GM21529 (cell line): ENCODE measurements at regions not wholly inside any gene's neighbourhood (a gene's known extent, or its start where the extent isn't known, plus 50 kb on each side); places are given as distances from the start of the nearest gene placed in this dataset.
"Not testable (repeated sequence)": the region's sequence is repeated elsewhere in the genome, so short reads cannot be mapped to it uniquely, and the experiment has no call there.

ENCODE experiments used
- ATAC-seq: cut with Tn5 transposase; IDR thresholded peaks from one replicate; pipeline ENCODE4 v1.9.1; 2021; ENCODE audit not compliant: unreplicated experiment

- ATAC-seq: no peak
Measured at GRCh38 chr1:219732814-219733491, 120.0 kb upstream of the ZC3H11B start.

DNA sequence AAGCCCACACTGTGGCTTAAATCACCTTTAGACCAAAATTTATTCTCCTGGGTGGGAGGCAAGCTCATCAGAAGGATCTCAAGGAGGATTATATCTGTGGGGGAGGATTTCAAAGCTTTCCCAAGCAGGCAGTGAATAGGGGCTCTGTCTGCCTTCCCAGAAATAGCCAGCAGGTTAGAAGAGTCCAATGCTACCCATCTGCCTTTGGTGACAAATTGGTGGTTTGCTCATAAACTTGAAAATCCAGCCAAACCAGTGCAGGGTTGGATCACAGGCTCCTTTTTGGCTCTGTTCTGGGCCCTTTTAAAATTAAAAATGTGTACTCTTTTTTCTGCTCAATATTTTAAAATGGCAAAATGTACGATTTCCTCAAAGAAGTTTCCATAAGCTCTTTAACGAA is 118.9 kb upstream of the ZC3H11B start:
- ATAC-seq: no peak

GRCh38 chr1:219726480-219727272 is 113.8 kb upstream of the ZC3H11B start:
- no peak for ATAC-seq

DNA sequence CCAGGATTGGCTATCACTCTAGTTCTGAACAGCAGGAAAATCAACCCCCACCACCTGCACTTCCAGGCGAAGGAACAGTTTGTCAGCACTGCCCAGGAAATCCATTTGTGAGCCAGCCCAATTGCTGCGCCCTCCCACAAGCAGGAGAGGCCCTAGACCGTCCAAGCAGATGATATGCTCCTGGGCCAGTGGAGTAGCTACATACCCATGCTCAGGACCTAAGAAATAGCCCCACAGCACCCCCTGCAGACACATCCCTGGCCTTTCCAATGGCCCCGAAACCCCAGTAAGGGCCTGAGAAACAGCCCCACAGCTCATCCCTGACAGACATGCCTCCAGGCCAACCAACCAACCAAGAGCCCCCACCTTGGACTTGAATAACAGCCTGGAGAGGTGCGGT is 111.5 kb upstream of the ZC3H11B start:
- ATAC-seq: no peak

- no peak for ATAC-seq
Measured at GRCh38 chr1:219717536-219717935, 104.6 kb upstream of the ZC3H11B start.

DNA sequence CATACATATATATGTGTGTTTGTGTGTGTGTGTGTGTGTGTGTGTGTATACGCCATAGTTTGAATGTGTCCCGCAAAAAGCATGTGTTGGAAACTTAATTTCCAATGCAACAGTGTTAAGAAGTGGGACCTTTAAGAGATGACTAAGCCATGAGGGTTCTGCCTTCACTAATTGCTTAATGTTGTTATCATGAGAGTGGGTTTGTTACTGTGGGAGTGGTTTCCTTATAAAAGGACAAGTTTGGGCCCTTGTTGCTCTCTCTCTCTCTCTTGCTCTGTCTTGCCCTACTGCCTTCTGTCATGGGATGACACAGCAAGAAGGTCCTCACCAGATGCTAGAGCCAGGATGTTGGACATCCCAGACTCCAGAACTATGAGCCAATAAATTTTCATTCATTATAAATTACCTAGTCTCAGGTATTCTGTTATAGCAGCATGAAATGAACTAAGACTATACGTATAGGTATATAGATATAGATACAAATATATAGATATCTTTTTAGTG is 103.8 kb upstream of the ZC3H11B start:
- ATAC-seq: no peak

GRCh38 chr1:219713981-219714381 is 101.1 kb upstream of the ZC3H11B start:
- no peak for ATAC-seq

- no peak for ATAC-seq
Measured at GRCh38 chr1:219712506-219712905, 99.6 kb upstream of the ZC3H11B start.

DNA sequence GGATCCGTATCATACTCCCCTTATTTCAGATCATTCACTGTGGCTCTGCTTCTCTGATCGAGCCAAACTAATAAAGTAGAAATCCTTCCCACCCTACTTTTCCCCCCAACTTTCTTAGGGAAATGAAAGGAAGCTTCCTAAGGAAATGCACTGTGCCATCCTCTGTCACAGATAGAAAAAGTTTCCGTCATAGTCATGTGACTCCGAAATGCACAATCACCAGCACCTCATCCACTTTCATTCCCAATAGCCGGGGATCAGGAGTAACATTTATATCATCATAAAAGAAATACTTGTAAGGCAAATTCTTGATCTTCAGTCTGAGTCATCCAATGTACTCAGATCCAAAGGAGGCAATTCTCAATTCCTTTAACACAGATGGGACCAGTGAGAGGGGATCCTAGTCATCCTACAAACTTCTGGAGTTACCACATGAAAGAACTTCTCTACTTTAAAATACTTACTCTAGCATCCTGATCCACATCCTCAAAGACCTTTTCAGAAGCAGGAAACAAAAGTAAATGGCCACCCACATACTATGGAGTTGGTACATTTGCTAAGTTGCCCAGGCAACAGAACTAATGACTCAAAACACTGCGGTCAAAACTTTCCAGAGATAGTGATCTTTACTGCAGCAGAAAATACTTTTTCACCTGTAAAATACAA is 97.8 kb upstream of the ZC3H11B start:
- ATAC-seq: no peak

- ATAC-seq: no peak
Measured at GRCh38 chr1:219708919-219709543, 96.1 kb upstream of the ZC3H11B start.

- ATAC-seq: not testable (repeated sequence)
Measured at GRCh38 chr1:219707885-219708284, 95.0 kb upstream of the ZC3H11B start.

- not testable (repeated sequence) for ATAC-seq
Measured at GRCh38 chr1:219704331-219704730, 91.4 kb upstream of the ZC3H11B start.

GRCh38 chr1:219703368-219703639 is 90.4 kb upstream of the ZC3H11B start:
- no peak for ATAC-seq

DNA sequence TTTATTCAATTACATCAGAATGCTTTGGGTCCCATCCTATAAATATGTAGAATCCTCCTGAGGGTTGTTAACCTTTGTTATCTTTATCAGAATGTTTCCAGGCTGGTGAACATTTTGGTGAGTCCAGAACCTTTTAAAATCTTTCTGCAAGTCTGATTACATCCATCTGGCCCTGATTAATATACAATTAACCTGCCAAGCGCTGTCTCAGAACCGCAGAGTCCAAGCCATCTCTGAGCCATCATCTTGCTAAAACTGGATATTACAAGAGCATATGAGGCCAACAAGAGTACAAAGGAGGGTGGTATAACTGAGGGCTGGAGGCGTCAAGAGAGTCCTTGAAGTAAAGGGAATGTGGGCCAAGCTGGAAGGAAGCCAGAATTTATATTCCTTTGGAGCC is 88.6 kb upstream of the ZC3H11B start:
- no peak for ATAC-seq

- ATAC-seq: no peak
Measured at GRCh38 chr1:219699870-219700269, 87.0 kb upstream of the ZC3H11B start.

GRCh38 chr1:219697682-219698081 is 84.8 kb upstream of the ZC3H11B start:
- ATAC-seq: no peak

DNA sequence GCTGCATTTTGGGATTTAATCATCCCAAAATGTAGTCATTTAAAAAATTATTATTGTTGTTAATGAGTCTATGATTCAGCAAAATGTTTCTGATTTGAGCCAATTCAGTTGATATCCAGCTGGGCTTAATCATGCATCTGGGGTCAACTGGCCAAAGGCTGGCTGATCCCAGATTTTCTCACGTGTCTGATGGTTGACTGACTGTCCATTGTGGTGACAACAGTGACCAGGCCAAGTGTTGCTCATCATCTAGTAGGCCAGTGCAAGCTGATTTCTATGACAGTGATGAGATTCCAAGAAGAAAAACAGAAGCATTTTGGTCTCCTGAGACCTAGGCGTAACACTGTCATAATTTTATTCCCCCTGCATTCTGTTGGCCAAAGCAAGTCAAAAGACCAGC is 80.1 kb upstream of the ZC3H11B start:
- no peak for ATAC-seq

GRCh38 chr1:219689774-219690173 is 76.9 kb upstream of the ZC3H11B start:
- no peak for ATAC-seq

DNA sequence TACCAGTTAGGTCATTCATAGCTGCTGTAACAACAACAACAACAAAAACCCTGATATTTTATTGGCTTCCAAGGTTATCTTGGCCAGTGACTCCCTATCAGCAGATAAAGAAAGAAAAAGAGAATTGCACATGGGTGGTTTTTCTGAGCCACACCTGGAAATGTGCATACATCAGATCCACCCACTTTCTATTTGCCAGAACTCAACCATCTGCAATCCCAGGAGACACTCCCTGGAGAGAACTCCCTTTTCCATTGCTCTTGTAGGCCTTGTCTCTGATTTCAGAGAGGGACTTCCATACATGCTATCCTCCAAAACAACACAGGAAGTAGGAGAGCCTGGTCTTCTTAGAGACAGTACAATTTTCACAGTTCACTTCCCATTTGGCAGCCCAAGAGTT is 74.9 kb upstream of the ZC3H11B start:
- no peak for ATAC-seq

DNA sequence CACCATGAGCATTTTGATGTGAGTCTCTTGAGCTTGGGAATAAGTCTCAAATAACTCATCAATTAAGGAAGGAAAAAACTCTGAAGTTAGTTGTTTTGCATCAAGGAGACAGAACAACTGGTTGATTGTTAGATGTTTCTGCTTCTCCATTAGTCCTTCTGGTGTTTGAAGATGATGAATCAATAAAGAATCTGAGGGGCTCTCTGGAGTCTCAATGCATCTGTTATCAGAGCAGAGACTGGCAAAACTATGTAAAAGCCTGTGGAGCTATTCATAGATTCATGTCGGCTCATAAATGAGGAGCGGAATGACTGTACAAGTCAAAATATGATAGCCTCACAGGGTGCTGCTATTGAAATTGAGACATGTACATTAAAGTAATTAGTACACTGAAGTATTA is 73.3 kb upstream of the ZC3H11B start:
- ATAC-seq: no peak

- ATAC-seq: no peak
Measured at GRCh38 chr1:219682788-219683187, 69.9 kb upstream of the ZC3H11B start.

DNA sequence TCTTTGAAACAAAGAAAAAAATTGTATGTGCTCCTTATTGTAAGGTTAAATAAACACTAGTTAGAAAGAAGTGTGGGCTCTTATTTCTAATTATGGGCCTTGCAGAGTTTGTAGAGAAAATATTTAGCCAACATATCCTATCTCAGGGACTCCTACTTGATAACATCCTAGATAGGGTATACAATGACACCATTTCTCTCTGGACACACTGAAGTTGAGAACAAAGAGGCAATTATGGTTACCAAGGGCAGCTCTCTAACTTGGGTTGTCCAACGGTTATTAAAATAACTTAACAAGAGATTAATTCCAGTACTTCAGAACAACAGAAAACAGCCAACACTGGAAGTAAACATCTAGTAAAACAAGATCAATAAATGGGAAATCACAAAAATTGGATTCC is 69.0 kb upstream of the ZC3H11B start:
- no peak for ATAC-seq
